ENCODE measurements at regions not wholly inside any gene's neighbourhood (a gene's known extent, or its start where the extent isn't known, plus 50 kb on each side); places are given as distances from the start of the nearest gene placed in this dataset.

- TF ChIP-seq CTCF (IDR thresholded peaks at IDR 0.05; ENCODE audit: low read depth, low read length, missing input control), result no peak
- TF ChIP-seq RXRA (IDR thresholded peaks at IDR 0.05), result no peak
- no peak for TF ChIP-seq RAD21 (IDR thresholded peaks at IDR 0.05)
- no peak for TF ChIP-seq JUND (IDR thresholded peaks at IDR 0.05)
- TF ChIP-seq, protein P1, sequence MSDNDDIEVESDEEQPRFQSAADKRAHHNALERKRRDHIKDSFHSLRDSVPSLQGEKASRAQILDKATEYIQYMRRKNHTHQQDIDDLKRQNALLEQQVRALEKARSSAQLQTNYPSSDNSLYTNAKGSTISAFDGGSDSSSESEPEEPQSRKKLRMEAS (IDR thresholded peaks at IDR 0.05), result no peak
Measured at GRCh38 chr2:106584304-106584954, 97.3 kb downstream of the CD8B2 start (continued).

GRCh38 chr2:106596844-106597243, 109.7 kb downstream of the CD8B2 start:
- Histone ChIP-seq H3K4me3 (ENCODE audit: low read depth in 1 of 3, low read length in 3 of 3) (no peak overlapping the region), H3K9ac (ENCODE audit: low read depth in 1 of 2, low read length in 2 of 2) (no peak overlapping the region), H3K27me3 (ENCODE audit: control insufficient read depth in 4 of 4, insufficient read depth in 4 of 4, low read length in 3 of 4) (no peaks in the 10 kb centered on the region), H3K9me3 (ENCODE audit: control insufficient read depth in 4 of 4, low read length in 3 of 4) (no peaks in the 10 kb centered on the region), H3K36me3 (ENCODE audit: control insufficient read depth in 4 of 4, insufficient read depth in 3 of 4, low read depth in 1 of 4, low read length in 3 of 4) (no peaks in the 10 kb centered on the region), H3K27ac (ENCODE audit: low read depth in 1 of 2, low read length in 2 of 2) (no peak overlapping the region), H3K4me1 (ENCODE audit: control insufficient read depth in 4 of 4, insufficient read depth in 4 of 4, low read length in 3 of 4) (no peaks in the 10 kb centered on the region)
- 68% methylated on average over 4 of the region's 4 CpGs for WGBS
- TF ChIP-seq, protein P2, sequence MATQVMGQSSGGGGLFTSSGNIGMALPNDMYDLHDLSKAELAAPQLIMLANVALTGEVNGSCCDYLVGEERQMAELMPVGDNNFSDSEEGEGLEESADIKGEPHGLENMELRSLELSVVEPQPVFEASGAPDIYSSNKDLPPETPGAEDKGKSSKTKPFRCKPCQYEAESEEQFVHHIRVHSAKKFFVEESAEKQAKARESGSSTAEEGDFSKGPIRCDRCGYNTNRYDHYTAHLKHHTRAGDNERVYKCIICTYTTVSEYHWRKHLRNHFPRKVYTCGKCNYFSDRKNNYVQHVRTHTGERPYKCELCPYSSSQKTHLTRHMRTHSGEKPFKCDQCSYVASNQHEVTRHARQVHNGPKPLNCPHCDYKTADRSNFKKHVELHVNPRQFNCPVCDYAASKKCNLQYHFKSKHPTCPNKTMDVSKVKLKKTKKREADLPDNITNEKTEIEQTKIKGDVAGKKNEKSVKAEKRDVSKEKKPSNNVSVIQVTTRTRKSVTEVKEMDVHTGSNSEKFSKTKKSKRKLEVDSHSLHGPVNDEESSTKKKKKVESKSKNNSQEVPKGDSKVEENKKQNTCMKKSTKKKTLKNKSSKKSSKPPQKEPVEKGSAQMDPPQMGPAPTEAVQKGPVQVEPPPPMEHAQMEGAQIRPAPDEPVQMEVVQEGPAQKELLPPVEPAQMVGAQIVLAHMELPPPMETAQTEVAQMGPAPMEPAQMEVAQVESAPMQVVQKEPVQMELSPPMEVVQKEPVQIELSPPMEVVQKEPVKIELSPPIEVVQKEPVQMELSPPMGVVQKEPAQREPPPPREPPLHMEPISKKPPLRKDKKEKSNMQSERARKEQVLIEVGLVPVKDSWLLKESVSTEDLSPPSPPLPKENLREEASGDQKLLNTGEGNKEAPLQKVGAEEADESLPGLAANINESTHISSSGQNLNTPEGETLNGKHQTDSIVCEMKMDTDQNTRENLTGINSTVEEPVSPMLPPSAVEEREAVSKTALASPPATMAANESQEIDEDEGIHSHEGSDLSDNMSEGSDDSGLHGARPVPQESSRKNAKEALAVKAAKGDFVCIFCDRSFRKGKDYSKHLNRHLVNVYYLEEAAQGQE (IDR thresholded peaks at IDR 0.05), result no peak
- no peak for TF ChIP-seq RXRA (IDR thresholded peaks at IDR 0.05)
- peak in 1 of 2 donors; percentile 43 for TF ChIP-seq RAD21 (IDR thresholded peaks at IDR 0.05)
- no peak for TF ChIP-seq ATF3 (IDR thresholded peaks at IDR 0.05)
- TF ChIP-seq FOXA2 (IDR thresholded peaks at IDR 0.05), result no peak
- TF ChIP-seq NR2F2 (IDR thresholded peaks at IDR 0.05), result no peak
- TF ChIP-seq GABPA (IDR thresholded peaks at IDR 0.05 in 1 of 2, conservative IDR thresholded peaks at IDR 0.05 in 1 of 2), result no peak
- TF ChIP-seq JUND (IDR thresholded peaks at IDR 0.05), result no peak
- no peak for TF ChIP-seq HNF4G (IDR thresholded peaks at IDR 0.05)
- TF ChIP-seq CTCF (IDR thresholded peaks at IDR 0.05; ENCODE audit: low read depth, low read length, missing input control), result peak; percentile 31
- TF ChIP-seq FOXA1 (IDR thresholded peaks at IDR 0.05), result no peak
- TF ChIP-seq YY1 (IDR thresholded peaks at IDR 0.05), result no peak
- DNase-seq (ENCODE audit: low spot score), result no peak

All from liver (tissue), 8 donors.